ENCODE measurements at regions not wholly inside any gene's neighbourhood (a gene's known extent, or its start where the extent isn't known, plus 50 kb on each side); places are given as distances from the start of the nearest gene placed in this dataset.

DNA sequence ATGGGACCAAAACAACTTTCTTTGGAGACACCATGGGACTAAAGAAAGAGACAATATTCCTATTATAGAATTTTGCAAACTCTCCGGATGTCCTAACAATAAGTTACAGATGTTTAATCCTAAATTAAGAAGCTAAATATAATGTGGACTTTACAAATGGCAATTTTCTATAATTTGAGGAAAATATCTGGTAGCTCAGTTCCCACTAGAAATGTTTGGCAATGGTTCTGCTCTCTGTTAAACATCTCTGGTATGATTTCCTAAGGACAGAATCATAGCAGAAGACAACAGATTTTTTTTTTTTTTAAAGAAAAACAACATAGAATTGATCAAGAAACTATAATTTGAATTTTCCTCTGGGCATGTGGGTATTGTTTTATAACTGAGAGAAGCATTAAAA is 232.8 kb downstream of the ENC1 start:
- no peak overlapping the region for H3K4me3 ChIP-seq (ENCODE audit: low read length)
- no peaks in the 10 kb centered on the region for H3K27me3 ChIP-seq (ENCODE audit: insufficient read depth, low read length)
- no peak overlapping the region for H3K27ac ChIP-seq (ENCODE audit: low read length)
- H3K36me3 ChIP-seq (ENCODE audit: insufficient read depth, low read depth, low read length): no peaks in the 10 kb centered on the region
- no peak overlapping the region for H3K9ac ChIP-seq (ENCODE audit: low read depth, low read length)
- H3K4me1 ChIP-seq (ENCODE audit: insufficient read depth, low read length): peaks cover 13% of the 10 kb centered on the region; the same call in 1 of the 2 replicates
- no peaks in the 10 kb centered on the region for H3K9me3 ChIP-seq (ENCODE audit: insufficient read depth, low read depth, low read length)

DNA sequence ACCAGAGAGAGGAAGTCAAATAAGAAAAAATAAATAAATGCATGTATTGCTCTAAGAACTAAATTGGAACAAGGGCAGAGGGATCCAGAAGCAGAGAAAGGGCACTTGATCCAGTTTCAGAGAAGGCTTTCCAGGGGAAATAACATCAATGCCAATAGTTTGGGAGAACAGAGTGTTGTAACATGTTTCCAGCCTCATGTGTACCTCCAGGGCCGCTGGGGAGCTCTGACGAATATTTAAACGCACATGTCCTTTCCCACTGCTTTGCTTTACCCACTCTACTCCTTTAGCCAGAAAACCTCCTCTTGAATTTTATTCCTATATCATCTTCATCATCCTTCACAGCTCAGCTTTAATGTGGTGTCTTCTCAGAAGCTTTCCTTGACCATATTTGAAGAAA is 233.7 kb downstream of the ENC1 start:
- Histone ChIP-seq H3K27me3 (ENCODE audit: insufficient read depth, low read length) (no peaks in the 10 kb centered on the region), H3K27ac (ENCODE audit: low read length) (no peak overlapping the region), H3K4me3 (ENCODE audit: low read length) (no peak overlapping the region), H3K4me1 (ENCODE audit: insufficient read depth, low read length) (peaks cover 5% of the 10 kb centered on the region; the same call in 1 of the 2 replicates), H3K9ac (ENCODE audit: low read depth, low read length) (no peak overlapping the region), H3K9me3 (ENCODE audit: insufficient read depth, low read depth, low read length) (no peaks in the 10 kb centered on the region), H3K36me3 (ENCODE audit: insufficient read depth, low read depth, low read length) (no peaks in the 10 kb centered on the region)

GRCh38 chr5:74405593-74405992 is 234.9 kb downstream of the ENC1 start:
- Histone ChIP-seq H3K4me3 (ENCODE audit: low read length) (no peak overlapping the region), H3K4me1 (ENCODE audit: insufficient read depth, low read length) (peaks cover under 1% of the 10 kb centered on the region; the same call in 1 of the 2 replicates), H3K9ac (ENCODE audit: low read depth, low read length) (no peak overlapping the region), H3K27ac (ENCODE audit: low read length) (no peak overlapping the region), H3K9me3 (ENCODE audit: insufficient read depth, low read depth, low read length) (no peaks in the 10 kb centered on the region), H3K36me3 (ENCODE audit: insufficient read depth, low read depth, low read length) (no peaks in the 10 kb centered on the region), H3K27me3 (ENCODE audit: insufficient read depth, low read length) (no peaks in the 10 kb centered on the region)

DNA sequence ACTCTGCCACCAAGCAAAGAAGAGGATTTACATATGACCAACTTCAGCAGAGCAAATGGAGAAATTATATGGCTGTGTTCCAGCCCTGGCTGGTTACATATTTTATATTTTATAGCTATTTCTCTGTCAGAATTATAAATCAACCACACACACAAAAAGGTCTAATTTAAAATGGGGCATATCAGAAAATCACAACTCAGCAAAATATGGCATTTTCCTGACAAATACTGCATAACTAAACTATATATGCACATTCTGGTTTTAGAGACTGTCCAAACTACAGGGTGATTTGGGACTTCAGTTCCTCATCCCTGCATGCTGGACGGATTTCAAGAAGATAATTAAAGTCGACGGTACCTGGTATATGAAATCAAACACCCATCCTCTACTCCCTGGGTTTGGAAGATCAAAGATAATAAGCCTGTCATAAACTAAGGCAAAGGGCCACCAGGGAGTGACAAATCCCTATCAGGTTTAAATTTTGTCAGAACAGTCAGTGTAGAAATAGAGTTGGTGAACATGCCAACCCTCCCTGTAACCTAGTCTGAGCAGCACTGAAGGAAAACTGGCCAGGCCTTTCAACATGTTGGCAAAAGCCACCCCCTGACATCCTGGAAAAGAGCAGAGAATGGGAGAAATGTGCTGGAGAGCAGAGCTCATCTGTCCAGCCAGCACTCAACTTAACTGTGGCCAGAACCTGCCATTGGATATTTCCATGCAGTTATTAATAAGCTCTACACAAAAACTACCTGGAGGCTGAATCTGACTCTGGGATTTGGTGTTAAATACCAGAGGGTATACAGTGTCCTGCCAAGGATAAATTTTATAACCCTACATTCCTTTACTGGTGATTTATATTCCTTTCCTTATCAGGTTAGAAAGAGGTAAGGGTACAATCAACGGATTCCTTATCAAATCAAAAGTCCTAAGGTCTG is 235.7 kb downstream of the ENC1 start:
- Histone ChIP-seq H3K4me3 (ENCODE audit: low read length) (no peak overlapping the region), H3K9me3 (ENCODE audit: insufficient read depth, low read depth, low read length) (no peaks in the 10 kb centered on the region), H3K27ac (ENCODE audit: low read length) (no peak overlapping the region), H3K9ac (ENCODE audit: low read depth, low read length) (no peak overlapping the region), H3K4me1 (ENCODE audit: insufficient read depth, low read length) (no peaks in the 10 kb centered on the region), H3K36me3 (ENCODE audit: insufficient read depth, low read depth, low read length) (no peaks in the 10 kb centered on the region), H3K27me3 (ENCODE audit: insufficient read depth, low read length) (no peaks in the 10 kb centered on the region)

- H3K4me3 ChIP-seq (ENCODE audit: low read length): no peak overlapping the region
- H3K27me3 ChIP-seq (ENCODE audit: insufficient read depth, low read length): no peaks in the 10 kb centered on the region
- no peak overlapping the region for H3K9ac ChIP-seq (ENCODE audit: low read depth, low read length)
- no peaks in the 10 kb centered on the region for H3K4me1 ChIP-seq (ENCODE audit: insufficient read depth, low read length)
- no peak overlapping the region for H3K27ac ChIP-seq (ENCODE audit: low read length)
- H3K9me3 ChIP-seq (ENCODE audit: insufficient read depth, low read depth, low read length): no peaks in the 10 kb centered on the region
- no peaks in the 10 kb centered on the region for H3K36me3 ChIP-seq (ENCODE audit: insufficient read depth, low read depth, low read length)
Measured at GRCh38 chr5:74403771-74404170, 236.8 kb downstream of the ENC1 start.

GRCh38 chr5:74402553-74402952 is 238.0 kb downstream of the ENC1 start:
- Histone ChIP-seq H3K36me3 (ENCODE audit: insufficient read depth, low read depth, low read length) (no peaks in the 10 kb centered on the region), H3K27ac (ENCODE audit: low read length) (no peak overlapping the region)

DNA sequence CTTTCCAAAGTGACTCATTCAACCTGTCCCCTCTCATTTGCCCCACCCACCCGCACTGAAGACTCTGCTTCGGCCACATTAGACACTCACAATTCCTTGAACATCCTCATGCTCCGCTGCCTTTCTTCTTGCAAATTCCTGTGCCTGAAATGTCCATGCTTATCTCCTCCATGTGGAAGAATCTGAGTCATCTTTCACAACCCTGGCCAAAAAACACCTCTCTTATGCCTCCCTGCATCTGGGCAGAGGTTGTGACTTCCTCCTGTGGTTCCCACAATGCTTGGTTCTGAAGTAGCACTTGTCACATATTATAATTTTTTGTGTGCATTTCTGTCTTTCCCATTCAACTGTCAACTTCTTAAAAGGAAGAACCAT is 238.6 kb downstream of the ENC1 start:
- Histone ChIP-seq H3K27me3 (ENCODE audit: insufficient read depth, low read length) (0 out of 2 replicates have a peak, but pooled peaks cover 9% of the 10 kb centered on the region), H3K4me1 (ENCODE audit: insufficient read depth, low read length) (no peaks in the 10 kb centered on the region), H3K9me3 (ENCODE audit: insufficient read depth, low read depth, low read length) (no peaks in the 10 kb centered on the region), H3K9ac (ENCODE audit: low read depth, low read length) (no peak overlapping the region), H3K36me3 (ENCODE audit: insufficient read depth, low read depth, low read length) (no peaks in the 10 kb centered on the region), H3K4me3 (ENCODE audit: low read length) (no peak overlapping the region), H3K27ac (ENCODE audit: low read length) (no peak overlapping the region)

More at GRCh38 chr5:74402553-74402952, 238.0 kb downstream of the ENC1 start:
- 0 out of 2 replicates have a peak, but pooled peaks cover 2% of the 10 kb centered on the region for H3K27me3 ChIP-seq (ENCODE audit: insufficient read depth, low read length)
- no peak overlapping the region for H3K9ac ChIP-seq (ENCODE audit: low read depth, low read length)
- H3K4me1 ChIP-seq (ENCODE audit: insufficient read depth, low read length): no peaks in the 10 kb centered on the region
- H3K9me3 ChIP-seq (ENCODE audit: insufficient read depth, low read depth, low read length): no peaks in the 10 kb centered on the region
- H3K4me3 ChIP-seq (ENCODE audit: low read length): no peak overlapping the region

- no peaks in the 10 kb centered on the region for H3K4me1 ChIP-seq (ENCODE audit: insufficient read depth, low read length)
- H3K27ac ChIP-seq (ENCODE audit: low read length): no peak overlapping the region
- H3K4me3 ChIP-seq (ENCODE audit: low read length): no peak overlapping the region
- H3K9me3 ChIP-seq (ENCODE audit: insufficient read depth, low read depth, low read length): no peaks in the 10 kb centered on the region
- H3K36me3 ChIP-seq (ENCODE audit: insufficient read depth, low read depth, low read length): no peaks in the 10 kb centered on the region
- no peak overlapping the region for H3K9ac ChIP-seq (ENCODE audit: low read depth, low read length)
- H3K27me3 ChIP-seq (ENCODE audit: insufficient read depth, low read length): peaks cover 14% of the 10 kb centered on the region; the same call in 1 of the 2 replicates
Measured at GRCh38 chr5:74401281-74401945, 239.1 kb downstream of the ENC1 start.

- no peak overlapping the region for H3K9ac ChIP-seq (ENCODE audit: low read depth, low read length)
- no peaks in the 10 kb centered on the region for H3K9me3 ChIP-seq (ENCODE audit: insufficient read depth, low read depth, low read length)
- H3K36me3 ChIP-seq (ENCODE audit: insufficient read depth, low read depth, low read length): no peaks in the 10 kb centered on the region
- H3K27ac ChIP-seq (ENCODE audit: low read length): no peak overlapping the region
- no peak overlapping the region for H3K4me3 ChIP-seq (ENCODE audit: low read length)
- peaks cover 10% of the 10 kb centered on the region for H3K4me1 ChIP-seq (ENCODE audit: insufficient read depth, low read length)
- peaks cover 25% of the 10 kb centered on the region; the same call in 1 of the 2 replicates for H3K27me3 ChIP-seq (ENCODE audit: insufficient read depth, low read length)
Measured at GRCh38 chr5:74400067-74400466, 240.5 kb downstream of the ENC1 start.

- H3K4me1 ChIP-seq (ENCODE audit: insufficient read depth, low read length): peaks cover 14% of the 10 kb centered on the region
- peaks cover 40% of the 10 kb centered on the region; the same call in 1 of the 2 replicates for H3K27me3 ChIP-seq (ENCODE audit: insufficient read depth, low read length)
- H3K9me3 ChIP-seq (ENCODE audit: insufficient read depth, low read depth, low read length): no peaks in the 10 kb centered on the region
- no peak overlapping the region for H3K9ac ChIP-seq (ENCODE audit: low read depth, low read length)
- H3K27ac ChIP-seq (ENCODE audit: low read length): no peak overlapping the region
- H3K36me3 ChIP-seq (ENCODE audit: insufficient read depth, low read depth, low read length): no peaks in the 10 kb centered on the region
- H3K4me3 ChIP-seq (ENCODE audit: low read length): no peak overlapping the region
Measured at GRCh38 chr5:74396913-74397622, 243.5 kb downstream of the ENC1 start.
